ENCODE measurements at regions not wholly inside any gene's neighbourhood (a gene's known extent, or its start where the extent isn't known, plus 50 kb on each side); places are given as distances from the start of the nearest gene placed in this dataset.

DNA sequence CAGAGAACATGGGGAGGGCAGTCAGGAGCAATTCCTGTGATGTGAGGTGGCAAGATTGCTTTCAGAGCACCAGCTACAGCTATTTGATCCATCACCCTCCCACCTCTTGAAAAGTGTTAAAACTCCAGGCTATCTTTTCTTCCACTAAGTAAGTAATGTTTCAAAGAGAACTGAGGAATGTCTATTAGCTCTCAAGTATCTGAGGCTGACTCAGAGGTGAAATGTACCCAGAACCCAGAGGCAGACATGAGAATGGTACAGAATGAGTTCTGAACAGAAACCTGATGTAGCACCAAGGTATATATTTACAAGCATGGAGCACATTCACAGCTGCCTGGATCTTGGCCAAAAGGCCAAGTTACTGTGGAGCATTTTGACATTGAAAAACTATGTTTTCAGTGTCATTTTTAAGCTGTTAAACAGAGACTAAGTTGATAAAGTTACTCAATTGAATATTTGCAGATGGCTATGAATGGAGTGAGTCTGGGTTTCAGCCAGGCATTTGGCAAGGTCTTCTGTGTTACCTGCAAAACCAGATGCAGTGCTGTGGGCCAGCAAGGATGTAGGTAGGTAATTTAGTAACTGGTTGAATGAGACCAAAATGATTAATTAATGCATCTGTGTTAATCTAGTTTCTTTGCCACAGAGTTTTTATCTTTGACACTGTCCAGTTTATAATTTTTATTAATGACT is 227.7 kb upstream of the CD96 start:
- TF ChIP-seq CTCF (conservative IDR thresholded peaks at IDR 0.05; ENCODE audit: low read length) (no peak), EZH2phosphoT487 (IDR thresholded peaks at IDR 0.05; ENCODE audit: borderline replicate concordance, low read depth, low read length) (no peak)
